ENCODE measurements at regions not wholly inside any gene's neighbourhood (a gene's known extent, or its start where the extent isn't known, plus 50 kb on each side); places are given as distances from the start of the nearest gene placed in this dataset.

GRCh38 chr9:107982001-107982400 is 492.4 kb upstream of the KLF4 start:
- H2AFZ ChIP-seq (ENCODE audit: low read length) = no peak overlapping the region
- no peak overlapping the region for H3K4me3 ChIP-seq (ENCODE audit: low read length)
- BruUV-seq (replicated peaks) = no TSS peak
- CTCF ChIA-PET = no interaction called here
- no peaks in the 10 kb centered on the region for H3K36me3 ChIP-seq (ENCODE audit: low read depth, low read length)
- no peaks in the 10 kb centered on the region for H3K9me2 ChIP-seq (replicated peaks; ENCODE audit: low read length)
- H3K27ac ChIP-seq (ENCODE audit: low read length) = no peak overlapping the region
- no peaks in the 10 kb centered on the region for H3K79me2 ChIP-seq (ENCODE audit: low read length)
- no peaks in the 10 kb centered on the region for H3K4me1 ChIP-seq (ENCODE audit: insufficient read depth, low read length)
- no peaks in the 10 kb centered on the region for H3K27me3 ChIP-seq (ENCODE audit: low read length)
- POLR2A ChIA-PET (ENCODE audit: unreplicated experiment) = no interaction called here
- H3K9me3 ChIP-seq (ENCODE audit: low read length) = no peaks in the 10 kb centered on the region
- no peaks in the 10 kb centered on the region for H3F3A ChIP-seq (ENCODE audit: low read length, unreplicated experiment)
- no peak for ATAC-seq
- H4K20me1 ChIP-seq (ENCODE audit: low read length) = no peaks in the 10 kb centered on the region
- no peak for DNase-seq
- H3K4me2 ChIP-seq (ENCODE audit: low read length) = no peak overlapping the region
- H3K9ac ChIP-seq (ENCODE audit: low read length) = no peak overlapping the region
- intact Hi-C loops (cut with micrococcal nuclease) = no loop called here
- TF ChIP-seq EZH2phosphoT487 (IDR thresholded peaks at IDR 0.05; ENCODE audit: borderline replicate concordance, low read length) (no peak), EZH2 (IDR thresholded peaks at IDR 0.05; ENCODE audit: low read length, unreplicated experiment) (no peak), CTCF (conservative IDR thresholded peaks at IDR 0.05; ENCODE audit: low read depth, low read length) (no peak)

- POLR2A ChIA-PET (ENCODE audit: unreplicated experiment) = no interaction called here
- Histone ChIP-seq H2AFZ (ENCODE audit: low read length) (no peak overlapping the region), H3K9me2 (replicated peaks; ENCODE audit: low read length) (no peaks in the 10 kb centered on the region), H3K4me3 (ENCODE audit: low read length) (no peak overlapping the region), H3K36me3 (ENCODE audit: low read depth, low read length) (no peaks in the 10 kb centered on the region), H3K4me2 (ENCODE audit: low read length) (no peak overlapping the region), H3F3A (ENCODE audit: low read length, unreplicated experiment) (no peaks in the 10 kb centered on the region), H3K27me3 (ENCODE audit: low read length) (no peaks in the 10 kb centered on the region), H3K4me1 (ENCODE audit: insufficient read depth, low read length) (no peaks in the 10 kb centered on the region), H3K9ac (ENCODE audit: low read length) (no peak overlapping the region), H4K20me1 (ENCODE audit: low read length) (no peaks in the 10 kb centered on the region), H3K79me2 (ENCODE audit: low read length) (no peaks in the 10 kb centered on the region), H3K9me3 (ENCODE audit: low read length) (no peaks in the 10 kb centered on the region), H3K27ac (ENCODE audit: low read length) (no peak overlapping the region)
- DNase-seq (no peak), ATAC-seq (no peak)
- CTCF ChIA-PET = no interaction called here
- intact Hi-C loops (cut with micrococcal nuclease) = no loop called here
- TF ChIP-seq EZH2phosphoT487 (IDR thresholded peaks at IDR 0.05; ENCODE audit: borderline replicate concordance, low read length) = no peak
- no peak for TF ChIP-seq EZH2 (IDR thresholded peaks at IDR 0.05; ENCODE audit: low read length, unreplicated experiment)
- TF ChIP-seq CTCF (conservative IDR thresholded peaks at IDR 0.05; ENCODE audit: low read depth, low read length) = no peak
- BruUV-seq (replicated peaks) = no TSS peak
Observed at GRCh38 chr9:107980984-107981383, 491.4 kb upstream of the KLF4 start.

GRCh38 chr9:107976767-107977166 is 487.2 kb upstream of the KLF4 start:
- no TSS peak for BruUV-seq (replicated peaks)
- Histone ChIP-seq H3K4me1 (ENCODE audit: insufficient read depth, low read length) (no peaks in the 10 kb centered on the region), H3K9me3 (ENCODE audit: low read length) (no peaks in the 10 kb centered on the region), H3K4me2 (ENCODE audit: low read length) (no peak overlapping the region), H3K9ac (ENCODE audit: low read length) (no peak overlapping the region), H2AFZ (ENCODE audit: low read length) (no peak overlapping the region), H3K27ac (ENCODE audit: low read length) (no peak overlapping the region), H3F3A (ENCODE audit: low read length, unreplicated experiment) (no peaks in the 10 kb centered on the region), H3K4me3 (ENCODE audit: low read length) (no peak overlapping the region), H3K36me3 (ENCODE audit: low read depth, low read length) (no peaks in the 10 kb centered on the region), H4K20me1 (ENCODE audit: low read length) (no peaks in the 10 kb centered on the region), H3K9me2 (replicated peaks; ENCODE audit: low read length) (no peaks in the 10 kb centered on the region), H3K79me2 (ENCODE audit: low read length) (no peaks in the 10 kb centered on the region), H3K27me3 (ENCODE audit: low read length) (no peaks in the 10 kb centered on the region)
- ATAC-seq = peak; percentile 15; the same call in 1 of the 2 replicates
- intact Hi-C loops (cut with micrococcal nuclease) = no loop called here
- ChIA-PET CTCF (no interaction called here), POLR2A (ENCODE audit: unreplicated experiment) (no interaction called here)
- TF ChIP-seq EZH2phosphoT487 (IDR thresholded peaks at IDR 0.05; ENCODE audit: borderline replicate concordance, low read length) (no peak), EZH2 (IDR thresholded peaks at IDR 0.05; ENCODE audit: low read length, unreplicated experiment) (no peak), CTCF (conservative IDR thresholded peaks at IDR 0.05; ENCODE audit: low read depth, low read length) (no peak)
- no peak for DNase-seq
